KMS-11 (cell line): ENCODE measurements at regions not wholly inside any gene's neighbourhood (a gene's known extent, or its start where the extent isn't known, plus 50 kb on each side); places are given as distances from the start of the nearest gene placed in this dataset.

Source experiments
- H2AFZ ChIP-seq: fragments of 200-600 bp; sonication (generic); 2 replicates; pipeline ENCODE4 v1.6.1; 2016; ENCODE audit warnings: antibody characterized with exemption, mixed run types, low read depth
- H3K27ac ChIP-seq: fragments of 200-600 bp; sonication (generic); 2 replicates; pipeline ENCODE4 v1.6.1; 2016; ENCODE audit warnings: mild to moderate bottlenecking, mixed run types
- H3K27me3 ChIP-seq: fragments of 200-600 bp; sonication (generic); 2 replicates; pipeline ENCODE4 v1.6.1; 2017; ENCODE audit warnings: mild to moderate bottlenecking, low read depth, mixed run types, moderate library complexity; ENCODE audit not compliant: insufficient read depth
- H3K36me3 ChIP-seq: fragments of 200-600 bp; sonication (generic); 2 replicates; pipeline ENCODE4 v1.6.1; 2017; ENCODE audit warnings: mild to moderate bottlenecking, mixed run types; ENCODE audit not compliant: insufficient read depth
- H3K4me1 ChIP-seq: fragments of 200-600 bp; sonication (generic); 2 replicates; pipeline ENCODE4 v1.6.1; 2016; ENCODE audit warnings: mild to moderate bottlenecking, low read depth, mixed run types; ENCODE audit not compliant: poor library complexity, severe bottlenecking
- H3K4me2 ChIP-seq: fragments of 200-600 bp; sonication (generic); 2 replicates; pipeline ENCODE4 v1.7.0; 2016; ENCODE audit warnings: mild to moderate bottlenecking, mixed run types
- H3K4me3 ChIP-seq: fragments of 200-600 bp; sonication (generic); IDR thresholded peaks from 2 replicates; pipeline ENCODE4 v1.6.1; 2017; ENCODE audit warnings: low read depth, low read length, mixed read lengths; ENCODE audit not compliant: insufficient read depth
- H3K79me2 ChIP-seq: fragments of 200-600 bp; sonication (generic); 2 replicates; pipeline ENCODE4 v1.6.1; 2016; ENCODE audit warnings: low read depth, mixed run types; ENCODE audit not compliant: insufficient read depth
- H3K9ac ChIP-seq: fragments of 200-600 bp; sonication (generic); 2 replicates; pipeline ENCODE4 v1.6.1; 2016; ENCODE audit warnings: mild to moderate bottlenecking, mixed run types
- H4K20me1 ChIP-seq: fragments of 200-600 bp; sonication (generic); 2 replicates; pipeline ENCODE4 v1.6.1; 2016; ENCODE audit warnings: mild to moderate bottlenecking, mixed run types; ENCODE audit not compliant: insufficient read depth
- CTCF ChIP-seq: fragments of 200-600 bp; sonication (generic); conservative IDR thresholded peaks from 2 replicates; pipeline ENCODE4 v1.6.1; 2017; ENCODE audit warnings: low read depth, mild to moderate bottlenecking, antibody characterized with exemption, low read length, moderate library complexity, mixed read lengths

GRCh38 chr16:48845261-48845660, 235.3 kb upstream of the N4BP1 start:
- H3K4me2 ChIP-seq: no peak overlapping the region
- no peak overlapping the region for H3K27ac ChIP-seq
- no peaks in the 10 kb centered on the region for H3K36me3 ChIP-seq
- H3K27me3 ChIP-seq: no peaks in the 10 kb centered on the region
- H2AFZ ChIP-seq: no peak overlapping the region
- H3K4me1 ChIP-seq: no peaks in the 10 kb centered on the region
- no peak overlapping the region for H3K9ac ChIP-seq
- H3K79me2 ChIP-seq: no peaks in the 10 kb centered on the region
- TF ChIP-seq CTCF: no peak
- H4K20me1 ChIP-seq: no peaks in the 10 kb centered on the region
- no peak overlapping the region for H3K4me3 ChIP-seq

GRCh38 chr16:48838349-48838748, 228.4 kb upstream of the N4BP1 start:
- H3K4me1 ChIP-seq: no peaks in the 10 kb centered on the region
- no peak for TF ChIP-seq CTCF

GRCh38 chr16:48836636-48837035, 226.7 kb upstream of the N4BP1 start:
- TF ChIP-seq CTCF: no peak
- no peaks in the 10 kb centered on the region for H3K4me1 ChIP-seq
- H3K9ac ChIP-seq: no peak overlapping the region
- no peak overlapping the region for H3K4me3 ChIP-seq
- no peaks in the 10 kb centered on the region for H3K27me3 ChIP-seq
- no peaks in the 10 kb centered on the region for H3K79me2 ChIP-seq
- no peaks in the 10 kb centered on the region for H3K36me3 ChIP-seq
- no peak overlapping the region for H3K27ac ChIP-seq
- no peak overlapping the region for H2AFZ ChIP-seq
- H4K20me1 ChIP-seq: no peaks in the 10 kb centered on the region
- no peak overlapping the region for H3K4me2 ChIP-seq

More at GRCh38 chr16:48838349-48838748, 228.4 kb upstream of the N4BP1 start:
- Histone ChIP-seq H3K79me2 (no peaks in the 10 kb centered on the region), H3K36me3 (no peaks in the 10 kb centered on the region), H3K9ac (no peak overlapping the region), H3K4me3 (no peak overlapping the region), H3K4me2 (no peak overlapping the region), H2AFZ (no peak overlapping the region), H3K27me3 (no peaks in the 10 kb centered on the region), H3K27ac (no peak overlapping the region), H4K20me1 (no peaks in the 10 kb centered on the region)

DNA sequence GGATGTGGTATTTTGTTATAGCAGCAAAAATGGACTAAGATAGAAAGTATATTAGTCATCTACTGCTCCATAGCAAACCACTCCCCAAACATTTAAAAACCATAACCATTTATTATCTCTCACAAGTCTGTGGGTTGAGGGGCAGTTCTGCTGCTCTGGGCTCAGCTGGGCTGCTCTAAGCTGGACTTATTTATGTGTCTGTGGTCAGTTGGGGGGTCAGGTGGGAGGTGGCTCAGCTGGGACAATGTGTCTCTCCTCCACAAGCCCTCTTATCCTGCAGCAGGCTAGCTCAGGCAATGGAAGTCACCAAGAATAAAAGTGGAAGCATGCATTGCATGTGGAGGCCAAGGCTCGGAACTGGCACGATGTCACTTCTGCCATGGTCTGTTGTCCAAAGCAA, 226.1 kb upstream of the N4BP1 start:
- no peaks in the 10 kb centered on the region for H3K27me3 ChIP-seq
- no peak overlapping the region for H2AFZ ChIP-seq
- TF ChIP-seq CTCF: no peak
- no peak overlapping the region for H3K9ac ChIP-seq
- no peaks in the 10 kb centered on the region for H3K79me2 ChIP-seq
- no peak overlapping the region for H3K27ac ChIP-seq
- H3K4me2 ChIP-seq: no peak overlapping the region
- H3K4me1 ChIP-seq: no peaks in the 10 kb centered on the region
- H3K4me3 ChIP-seq: no peak overlapping the region
- no peaks in the 10 kb centered on the region for H3K36me3 ChIP-seq
- no peaks in the 10 kb centered on the region for H4K20me1 ChIP-seq

DNA sequence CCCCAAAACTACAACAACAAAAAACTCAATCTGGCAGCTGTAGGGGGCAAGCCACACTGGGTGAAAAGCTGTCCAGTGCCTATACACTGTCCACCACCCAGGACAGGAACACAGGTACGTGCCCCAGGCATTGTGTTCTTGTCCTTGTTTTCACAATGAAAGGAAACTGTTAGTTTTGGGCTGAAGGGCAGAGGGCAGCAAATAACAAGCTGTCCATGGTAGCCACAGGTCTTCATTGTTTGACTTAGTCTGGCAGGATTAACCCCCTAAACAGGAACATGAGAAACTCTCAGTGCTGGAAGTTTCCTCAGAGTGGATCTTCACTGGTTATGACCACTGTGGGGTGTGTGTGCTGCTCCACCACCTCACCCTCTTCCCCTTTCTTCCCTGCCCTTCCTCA, 224.6 kb upstream of the N4BP1 start:
- no peaks in the 10 kb centered on the region for H3K4me1 ChIP-seq
- no peak overlapping the region for H3K4me2 ChIP-seq
- H3K27me3 ChIP-seq: no peaks in the 10 kb centered on the region
- no peak overlapping the region for H2AFZ ChIP-seq
- H3K36me3 ChIP-seq: no peaks in the 10 kb centered on the region
- H3K4me3 ChIP-seq: no peak overlapping the region
- TF ChIP-seq CTCF: no peak
- no peaks in the 10 kb centered on the region for H4K20me1 ChIP-seq
- no peaks in the 10 kb centered on the region for H3K79me2 ChIP-seq
- H3K9ac ChIP-seq: no peak overlapping the region
- no peak overlapping the region for H3K27ac ChIP-seq
